GM21786 (cell line): ENCODE measurements at regions not wholly inside any gene's neighbourhood (a gene's known extent, or its start where the extent isn't known, plus 50 kb on each side); places are given as distances from the start of the nearest gene placed in this dataset.
"Not testable (repeated sequence)": the region's sequence is repeated elsewhere in the genome, so short reads cannot be mapped to it uniquely, and the experiment has no call there.

Experiments used
- ATAC-seq: cut with Tn5 transposase; IDR thresholded peaks from one replicate; pipeline ENCODE4 v1.9.1; 2021; ENCODE audit not compliant: unreplicated experiment

- ATAC-seq: no peak
These were observed 101.3 kb upstream of the DMRT1 start for GRCh38 chr9:740221-740620.

GRCh38 chr9:742104-742503 lies 99.4 kb upstream of the DMRT1 start:
- no peak for ATAC-seq

- no peak for ATAC-seq
These were observed 98.4 kb upstream of the DMRT1 start for GRCh38 chr9:742914-743589.

GRCh38 chr9:744046-744712 lies 97.3 kb upstream of the DMRT1 start:
- ATAC-seq: no peak

- ATAC-seq: no peak
These were observed 96.6 kb upstream of the DMRT1 start for GRCh38 chr9:744790-745484.

- ATAC-seq: no peak
These were observed 95.6 kb upstream of the DMRT1 start for GRCh38 chr9:745761-746380.

- ATAC-seq: no peak
These were observed 94.6 kb upstream of the DMRT1 start for GRCh38 chr9:746661-747434.

GRCh38 chr9:747567-747966 lies 93.9 kb upstream of the DMRT1 start:
- ATAC-seq: no peak

GRCh38 chr9:748861-749497 lies 92.5 kb upstream of the DMRT1 start:
- ATAC-seq: no peak

- ATAC-seq: no peak
These were observed 91.8 kb upstream of the DMRT1 start for GRCh38 chr9:749716-750115.

GRCh38 chr9:750249-750967 lies 91.1 kb upstream of the DMRT1 start:
- ATAC-seq: peak; percentile 13

GRCh38 chr9:751137-752051 lies 90.1 kb upstream of the DMRT1 start:
- peak; percentile 88 for ATAC-seq

GRCh38 chr9:752201-752600 lies 89.3 kb upstream of the DMRT1 start:
- no peak for ATAC-seq

- no peak for ATAC-seq
These were observed 88.8 kb upstream of the DMRT1 start for GRCh38 chr9:752681-753200.

- not testable (repeated sequence) for ATAC-seq
These were observed 87.8 kb upstream of the DMRT1 start for GRCh38 chr9:753734-754133.

GRCh38 chr9:754150-754931 lies 87.2 kb upstream of the DMRT1 start:
- ATAC-seq: no peak

- ATAC-seq: peak; percentile 41
These were observed 85.8 kb upstream of the DMRT1 start for GRCh38 chr9:755454-756381.
